GM21529 (cell line): ENCODE measurements at regions not wholly inside any gene's neighbourhood (a gene's known extent, or its start where the extent isn't known, plus 50 kb on each side); places are given as distances from the start of the nearest gene placed in this dataset.

Source experiments
- ATAC-seq: cut with Tn5 transposase; IDR thresholded peaks from one replicate; pipeline ENCODE4 v1.9.1; 2021; ENCODE audit not compliant: unreplicated experiment

DNA sequence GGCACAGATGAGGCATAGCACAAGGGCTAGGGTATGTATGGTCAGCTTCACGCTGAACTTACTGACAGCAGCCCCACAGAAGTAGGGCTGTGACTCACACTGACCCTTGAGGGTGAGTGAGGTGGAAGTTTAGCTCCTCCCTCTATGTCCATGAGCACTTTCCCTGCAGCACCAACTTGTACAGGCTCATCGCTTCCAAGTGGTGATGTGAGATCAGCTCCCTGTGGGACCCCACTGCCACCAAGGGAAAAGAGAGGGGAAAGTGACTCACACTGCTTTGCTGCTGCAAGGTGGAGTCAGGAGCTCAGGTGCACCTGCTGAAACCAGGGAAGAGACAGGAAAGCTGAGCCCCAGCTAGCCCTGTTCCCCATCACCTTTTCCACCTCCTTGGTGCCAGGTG lies 91.5 kb downstream of the TEX51 start:
- no peak for ATAC-seq

- no peak for ATAC-seq
Measured at GRCh38 chr2:126990605-126991532, 92.2 kb downstream of the TEX51 start.

GRCh38 chr2:126994340-126994777 lies 95.7 kb downstream of the TEX51 start:
- no peak for ATAC-seq

GRCh38 chr2:126995621-126996377 lies 97.1 kb downstream of the TEX51 start:
- ATAC-seq = no peak

GRCh38 chr2:126996378-126996699 lies 97.6 kb downstream of the TEX51 start:
- no peak for ATAC-seq
